HEK293 (cell line): ENCODE measurements at regions not wholly inside any gene's neighbourhood (a gene's known extent, or its start where the extent isn't known, plus 50 kb on each side); places are given as distances from the start of the nearest gene placed in this dataset.

Experiments
- CTCF ChIA-PET: fragments of 350-600 bp; formaldehyde crosslinking; extraction: SDS; loops from one replicate; lab custom pipeline; 2021; ENCODE audit warnings: antibody characterized with exemption; lab: Yijun Ruan, JAX
- POLR2A ChIA-PET: fragments of 300-600 bp; formaldehyde crosslinking; extraction: SDS; loops from one replicate; lab custom pipeline; 2020; ENCODE audit warnings: antibody characterized with exemption, inconsistent platforms; lab: Yijun Ruan, JAX
- H3K27ac ChIP-seq: fragments of 200-500 bp; sonication (Bioruptor generic); 2 replicates; pipeline ENCODE4 v1.5.1; 2014; ENCODE audit warnings: low read depth, low read length, control low read depth, inconsistent platforms; ENCODE audit errors: extremely low read depth
- H3K36me3 ChIP-seq, 2 experiments: fragments of 200-500 bp in 1 of 2; sonication (Bioruptor generic) in 1 of 2; 1 replicate in 1 of 2; 2 replicates in 1 of 2; pipeline ENCODE4 v1.5.1; 2014 to 2017; ENCODE audit warnings: inconsistent platforms in 2 of 2, low read length in 2 of 2; ENCODE audit not compliant: control insufficient read depth in 2 of 2, insufficient read depth in 1 of 2
- H3K4me1 ChIP-seq: fragments of 200-500 bp; sonication (Bioruptor generic); 2 replicates; pipeline ENCODE4 v1.5.1; 2014; ENCODE audit warnings: mild to moderate bottlenecking, low read length, inconsistent platforms; ENCODE audit not compliant: control insufficient read depth, insufficient read depth
- H3K4me3 ChIP-seq: 2 replicates; pipeline ENCODE4 v1.5.1; 2011; ENCODE audit warnings: low read depth, mild to moderate bottlenecking, control low read depth, low read length, moderate library complexity
- H3K9me3 ChIP-seq: fragments of 200-500 bp; sonication (Bioruptor generic); 2 replicates; pipeline ENCODE4 v1.5.1; 2014; ENCODE audit warnings: low read depth, low read length, inconsistent platforms; ENCODE audit not compliant: control insufficient read depth, insufficient read depth
- BCL11B ChIP-seq: fragments of 450-650 bp; formaldehyde crosslinking; IDR thresholded peaks from 2 replicates; pipeline ENCODE4 v1.5.1; 2016; ENCODE audit warnings: low read depth, missing biosample characterization, missing genetic modification characterization
- BCL6B ChIP-seq: fragments of 450-650 bp; formaldehyde crosslinking; IDR thresholded peaks from 2 replicates; pipeline ENCODE4 v1.5.1; 2017; ENCODE audit warnings: missing biosample characterization, missing genetic modification characterization
- GFI1B ChIP-seq: fragments of 450-650 bp; formaldehyde crosslinking; IDR thresholded peaks from 2 replicates; pipeline ENCODE4 v1.5.1; 2016; ENCODE audit warnings: missing biosample characterization, missing genetic modification characterization
- YY2 ChIP-seq: fragments of 450-650 bp; formaldehyde crosslinking; IDR thresholded peaks from 2 replicates; pipeline ENCODE4 v1.5.1; 2016; ENCODE audit warnings: missing biosample characterization, missing genetic modification characterization
- ZBTB10 ChIP-seq: fragments of 450-650 bp; formaldehyde crosslinking; IDR thresholded peaks from 2 replicates; pipeline ENCODE4 v1.5.1; 2016; ENCODE audit warnings: missing biosample characterization, missing genetic modification characterization
- ZBTB17 ChIP-seq: fragments of 450-650 bp; formaldehyde crosslinking; IDR thresholded peaks from 2 replicates; pipeline ENCODE4 v1.5.1; 2016; ENCODE audit warnings: missing biosample characterization, missing genetic modification characterization
- ZBTB20 ChIP-seq: fragments of 450-650 bp; formaldehyde crosslinking; IDR thresholded peaks from 2 replicates; pipeline ENCODE4 v1.5.1; 2016; ENCODE audit warnings: missing biosample characterization, missing genetic modification characterization
- ZFP3 ChIP-seq: fragments of 450-650 bp; formaldehyde crosslinking; IDR thresholded peaks from 2 replicates; pipeline ENCODE4 v1.5.1; 2016; ENCODE audit warnings: low read depth, missing biosample characterization, missing genetic modification characterization
- ZNF133 ChIP-seq: fragments of 450-650 bp; formaldehyde crosslinking; IDR thresholded peaks from 2 replicates; pipeline ENCODE4 v1.5.1; 2016; ENCODE audit warnings: missing biosample characterization, missing genetic modification characterization
- ZNF146 ChIP-seq: fragments of 450-650 bp; formaldehyde crosslinking; IDR thresholded peaks from 2 replicates; pipeline ENCODE4 v1.5.1; 2016; ENCODE audit warnings: missing biosample characterization, missing genetic modification characterization
- ZNF184 ChIP-seq: fragments of 450-650 bp; IDR thresholded peaks from 2 replicates; pipeline ENCODE4 v1.5.1; 2018; ENCODE audit warnings: missing biosample characterization, mild to moderate bottlenecking, missing genetic modification characterization
- ZNF239 ChIP-seq: fragments of 450-650 bp; formaldehyde crosslinking; IDR thresholded peaks from 2 replicates; pipeline ENCODE4 v1.5.1; 2016; ENCODE audit warnings: missing biosample characterization, missing genetic modification characterization
- ZNF366 ChIP-seq: fragments of 450-650 bp; formaldehyde crosslinking; conservative IDR thresholded peaks from 2 replicates; pipeline ENCODE4 v1.5.1; 2016; ENCODE audit warnings: missing biosample characterization, missing genetic modification characterization
- ZNF394 ChIP-seq: fragments of 450-650 bp; formaldehyde crosslinking; IDR thresholded peaks from 2 replicates; pipeline ENCODE4 v1.5.1; 2016; ENCODE audit warnings: missing biosample characterization, missing genetic modification characterization, mild to moderate bottlenecking, moderate library complexity, borderline replicate concordance
- ZNF530 ChIP-seq: fragments of 450-650 bp; formaldehyde crosslinking; IDR thresholded peaks from 2 replicates; pipeline ENCODE4 v1.5.1; 2016; ENCODE audit warnings: low read depth, missing biosample characterization, missing genetic modification characterization
- ZNF555 ChIP-seq: fragments of 450-650 bp; formaldehyde crosslinking; conservative IDR thresholded peaks from 2 replicates; pipeline ENCODE4 v1.5.1; 2017; ENCODE audit warnings: missing biosample characterization, mild to moderate bottlenecking, missing genetic modification characterization, inconsistent platforms
- ZNF624 ChIP-seq: fragments of 450-650 bp; formaldehyde crosslinking; IDR thresholded peaks from 2 replicates; pipeline ENCODE4 v1.5.1; 2017; ENCODE audit warnings: missing biosample characterization, missing genetic modification characterization
- ZNF776 ChIP-seq: fragments of 450-650 bp; formaldehyde crosslinking; IDR thresholded peaks from 2 replicates; pipeline ENCODE4 v1.5.0; 2017; ENCODE audit warnings: missing biosample characterization, missing genetic modification characterization, borderline replicate concordance
- ZSCAN4 ChIP-seq: fragments of 450-650 bp; formaldehyde crosslinking; IDR thresholded peaks from 2 replicates; pipeline ENCODE4 v1.5.1; 2017; ENCODE audit warnings: missing biosample characterization, missing genetic modification characterization

GRCh38 chr10:3385487-3385886, 212.9 kb upstream of the PITRM1 start:
- H3K36me3 ChIP-seq = no peaks in the 10 kb centered on the region
- TF ChIP-seq ZNF184 (tag by site-specific recombination) (peak; percentile 99), BCL11B (tag by site-specific recombination) (no peak)
- no peaks in the 10 kb centered on the region; the same call in none of the 2 replicates for H3K9me3 ChIP-seq
- ChIA-PET POLR2A (no interaction called here), CTCF (no interaction called here)
- H3K4me3 ChIP-seq = no peak overlapping the region
- no peaks in the 10 kb centered on the region for H3K4me1 ChIP-seq
- no peak overlapping the region for H3K27ac ChIP-seq

GRCh38 chr10:3382092-3382491, 209.5 kb upstream of the PITRM1 start:
- no peaks in the 10 kb centered on the region for H3K4me1 ChIP-seq
- ChIA-PET POLR2A (no interaction called here), CTCF (no interaction called here)
- no peak overlapping the region for H3K27ac ChIP-seq
- TF ChIP-seq ZNF366 (peak; percentile 80), ZBTB10 (tag by site-specific recombination) (no peak)
- no peak overlapping the region for H3K4me3 ChIP-seq
- no peaks in the 10 kb centered on the region; the same call in none of the 2 replicates for H3K9me3 ChIP-seq
- no peaks in the 10 kb centered on the region for H3K36me3 ChIP-seq

GRCh38 chr10:3380406-3381050, 207.9 kb upstream of the PITRM1 start:
- H3K36me3 ChIP-seq = no peaks in the 10 kb centered on the region
- H3K4me1 ChIP-seq = no peaks in the 10 kb centered on the region
- TF ChIP-seq ZNF555 (tag by site-specific recombination) (no peak), ZNF530 (tag by site-specific recombination) (no peak), ZSCAN4 (tag by site-specific recombination) (no peak)
- TF ChIP-seq, all 188 proteins: peak for 0
- CTCF ChIA-PET = no interaction called here
- no peaks in the 10 kb centered on the region; the same call in 1 of the 2 replicates for H3K9me3 ChIP-seq
- POLR2A ChIA-PET = no interaction called here
- H3K27ac ChIP-seq = no peak overlapping the region
- H3K4me3 ChIP-seq = no peak overlapping the region

- ChIA-PET CTCF (interaction anchor here (0.7 kb wide), 1 partner anchor 1285 kb away, joined by 3 read pairs; no protein-coding TSS in a partner anchor), POLR2A (no interaction called here)
- no peak overlapping the region for H3K27ac ChIP-seq
- H3K4me1 ChIP-seq = no peaks in the 10 kb centered on the region
- no peaks in the 10 kb centered on the region for H3K36me3 ChIP-seq
- no peak overlapping the region for H3K4me3 ChIP-seq
- H3K9me3 ChIP-seq = no peaks in the 10 kb centered on the region
- no peak for TF ChIP-seq ZNF133 (tag by site-specific recombination)
- no peak for TF ChIP-seq ZNF146
- TF ChIP-seq GFI1B (tag by site-specific recombination) = no peak
Observed at GRCh38 chr10:3376631-3377030, 204.0 kb upstream of the PITRM1 start.

- no peaks in the 10 kb centered on the region for H3K4me1 ChIP-seq
- H3K9me3 ChIP-seq = no peaks in the 10 kb centered on the region
- H3K4me3 ChIP-seq = no peak overlapping the region
- H3K36me3 ChIP-seq = no peaks in the 10 kb centered on the region
- ChIA-PET POLR2A (no interaction called here), CTCF (no interaction called here)
- H3K27ac ChIP-seq = no peak overlapping the region
- no peak for TF ChIP-seq ZNF776 (tag by site-specific recombination)
- no peak for TF ChIP-seq GFI1B (tag by site-specific recombination)
- TF ChIP-seq ZNF624 (tag by site-specific recombination) = no peak
- no peak for TF ChIP-seq ZFP3 (tag by site-specific recombination)
- no peak for TF ChIP-seq ZBTB20 (tag by site-specific recombination)
- no peak for TF ChIP-seq ZNF239 (tag by site-specific recombination)
- TF ChIP-seq YY2 (tag by site-specific recombination) = no peak
- TF ChIP-seq ZNF394 (tag by site-specific recombination) = no peak
- no peak for TF ChIP-seq ZNF146
- no peak for TF ChIP-seq ZBTB17 (tag by site-specific recombination)
- TF ChIP-seq BCL6B (tag by site-specific recombination) = no peak
Observed at GRCh38 chr10:3375505-3375904, 202.9 kb upstream of the PITRM1 start.
